Loucy (cell line): ENCODE measurements at regions not wholly inside any gene's neighbourhood (a gene's known extent, or its start where the extent isn't known, plus 50 kb on each side); places are given as distances from the start of the nearest gene placed in this dataset.

Experiments
- H2AFZ ChIP-seq: fragments of 200-600 bp; sonication (generic); 2 replicates; pipeline ENCODE4 v1.6.0; 2016; ENCODE audit warnings: antibody characterized with exemption, mild to moderate bottlenecking, low read length, moderate library complexity
- H3F3A ChIP-seq: fragments of 200-600 bp; 2 replicates; pipeline ENCODE4 v1.6.0; 2016; ENCODE audit warnings: antibody characterized with exemption, low read depth, mild to moderate bottlenecking
- H3K27me3 ChIP-seq: fragments of 200-600 bp; sonication (generic); 2 replicates; pipeline ENCODE4 v1.6.1; 2014; ENCODE audit warnings: low read length, mild to moderate bottlenecking; ENCODE audit not compliant: insufficient read depth, poor library complexity, severe bottlenecking
- H3K36me3 ChIP-seq: fragments of 200-600 bp; sonication (generic); 2 replicates; pipeline ENCODE4 v1.6.1; 2016; ENCODE audit warnings: low read length; ENCODE audit not compliant: insufficient read depth
- H3K4me1 ChIP-seq: fragments of 200-600 bp; sonication (generic); 2 replicates; pipeline ENCODE4 v1.5.1; 2014; ENCODE audit warnings: low read length, mild to moderate bottlenecking; ENCODE audit not compliant: insufficient read depth, poor library complexity, severe bottlenecking
- H3K4me2 ChIP-seq: fragments of 200-600 bp; sonication (generic); 2 replicates; pipeline ENCODE4 v1.6.0; 2014; ENCODE audit warnings: antibody characterized with exemption, low read length, low read depth, mild to moderate bottlenecking; ENCODE audit not compliant: poor library complexity, severe bottlenecking
- H3K4me3 ChIP-seq: fragments of 200-600 bp; sonication (generic); 2 replicates; pipeline ENCODE4 v1.5.1; 2014; ENCODE audit warnings: low read length, mild to moderate bottlenecking, mixed read lengths; ENCODE audit not compliant: poor library complexity, severe bottlenecking
- H3K79me2 ChIP-seq: fragments of 200-600 bp; sonication (generic); 2 replicates; pipeline ENCODE4 v1.6.1; 2014; ENCODE audit warnings: low read length; ENCODE audit not compliant: insufficient read depth
- H3K9ac ChIP-seq: fragments of 200-600 bp; sonication (generic); 2 replicates; pipeline ENCODE4 v1.6.0; 2014; ENCODE audit warnings: mild to moderate bottlenecking, low read depth, low read length, moderate library complexity; ENCODE audit not compliant: poor library complexity, severe bottlenecking
- H3K9me2 ChIP-seq: fragments of 200-600 bp; sonication (generic); replicated peaks from 2 replicates; pipeline ENCODE4 v1.6.1; 2016; ENCODE audit warnings: low read depth, low read length, mixed read lengths
- H3K9me3 ChIP-seq: fragments of 200-600 bp; sonication (generic); 2 replicates; pipeline ENCODE4 v1.6.1; 2014; ENCODE audit warnings: mild to moderate bottlenecking, antibody characterized with exemption, low read length, low read depth; ENCODE audit not compliant: insufficient read depth
- H4K20me1 ChIP-seq: fragments of 200-600 bp; sonication (generic); 2 replicates; pipeline ENCODE4 v1.6.0; 2014; ENCODE audit warnings: antibody characterized with exemption, low read length, mild to moderate bottlenecking; ENCODE audit not compliant: insufficient read depth, poor library complexity, severe bottlenecking
- EZH2phosphoT487 ChIP-seq: fragments of 200-600 bp; IDR thresholded peaks from 2 replicates; pipeline ENCODE4 v1.6.1; 2018; ENCODE audit warnings: antibody characterized with exemption, mild to moderate bottlenecking, moderate library complexity, borderline replicate concordance
- TF ChIP-seq, protein P1 (sequence below): fragments of 200-600 bp; sonication (generic); conservative IDR thresholded peaks from 2 replicates; pipeline ENCODE4 v1.5.1; 2014; ENCODE audit warnings: mild to moderate bottlenecking, antibody characterized with exemption, low read length

- Histone ChIP-seq H3K4me2 (no peak overlapping the region), H3K9ac (no peak overlapping the region), H3K4me1 (no peaks in the 10 kb centered on the region), H3K4me3 (no peak overlapping the region), H3K9me2 (no peaks in the 10 kb centered on the region), H3K79me2 (no peaks in the 10 kb centered on the region), H3K27me3 (no peaks in the 10 kb centered on the region), H3K9me3 (no peaks in the 10 kb centered on the region), H3K36me3 (no peaks in the 10 kb centered on the region), H2AFZ (no peak overlapping the region), H4K20me1 (no peaks in the 10 kb centered on the region), H3F3A (no peaks in the 10 kb centered on the region)
- TF ChIP-seq, protein P1, sequence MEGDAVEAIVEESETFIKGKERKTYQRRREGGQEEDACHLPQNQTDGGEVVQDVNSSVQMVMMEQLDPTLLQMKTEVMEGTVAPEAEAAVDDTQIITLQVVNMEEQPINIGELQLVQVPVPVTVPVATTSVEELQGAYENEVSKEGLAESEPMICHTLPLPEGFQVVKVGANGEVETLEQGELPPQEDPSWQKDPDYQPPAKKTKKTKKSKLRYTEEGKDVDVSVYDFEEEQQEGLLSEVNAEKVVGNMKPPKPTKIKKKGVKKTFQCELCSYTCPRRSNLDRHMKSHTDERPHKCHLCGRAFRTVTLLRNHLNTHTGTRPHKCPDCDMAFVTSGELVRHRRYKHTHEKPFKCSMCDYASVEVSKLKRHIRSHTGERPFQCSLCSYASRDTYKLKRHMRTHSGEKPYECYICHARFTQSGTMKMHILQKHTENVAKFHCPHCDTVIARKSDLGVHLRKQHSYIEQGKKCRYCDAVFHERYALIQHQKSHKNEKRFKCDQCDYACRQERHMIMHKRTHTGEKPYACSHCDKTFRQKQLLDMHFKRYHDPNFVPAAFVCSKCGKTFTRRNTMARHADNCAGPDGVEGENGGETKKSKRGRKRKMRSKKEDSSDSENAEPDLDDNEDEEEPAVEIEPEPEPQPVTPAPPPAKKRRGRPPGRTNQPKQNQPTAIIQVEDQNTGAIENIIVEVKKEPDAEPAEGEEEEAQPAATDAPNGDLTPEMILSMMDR, result no peak
- no peak for TF ChIP-seq EZH2phosphoT487
Observed at GRCh38 chr16:6095414-6095813, 997.8 kb upstream of the EEF2KMT start.

- H3K79me2 ChIP-seq, result no peaks in the 10 kb centered on the region
- no peak overlapping the region for H2AFZ ChIP-seq
- H3K36me3 ChIP-seq, result no peaks in the 10 kb centered on the region
- TF ChIP-seq, protein P1, result no peak
- no peak for TF ChIP-seq EZH2phosphoT487
- H3K9me3 ChIP-seq, result no peaks in the 10 kb centered on the region
- H3K9me2 ChIP-seq, result no peaks in the 10 kb centered on the region
- no peak overlapping the region for H3K9ac ChIP-seq
- no peak overlapping the region for H3K4me2 ChIP-seq
- no peaks in the 10 kb centered on the region for H3K4me1 ChIP-seq
- no peaks in the 10 kb centered on the region for H4K20me1 ChIP-seq
- no peaks in the 10 kb centered on the region for H3F3A ChIP-seq
- H3K4me3 ChIP-seq, result no peak overlapping the region
- no peaks in the 10 kb centered on the region for H3K27me3 ChIP-seq
Observed at GRCh38 chr16:6091021-6091420, 993.4 kb upstream of the EEF2KMT start.

- TF ChIP-seq, protein P1, result peak; percentile 54
- no peak for TF ChIP-seq EZH2phosphoT487
- H3K4me2 ChIP-seq, result no peak overlapping the region
- no peaks in the 10 kb centered on the region for H3K9me3 ChIP-seq
- no peak overlapping the region for H3K9ac ChIP-seq
- no peaks in the 10 kb centered on the region for H4K20me1 ChIP-seq
- no peaks in the 10 kb centered on the region for H3K27me3 ChIP-seq
- no peak overlapping the region for H3K4me3 ChIP-seq
- no peaks in the 10 kb centered on the region for H3F3A ChIP-seq
- no peak overlapping the region for H2AFZ ChIP-seq
- H3K36me3 ChIP-seq, result no peaks in the 10 kb centered on the region
- no peaks in the 10 kb centered on the region for H3K79me2 ChIP-seq
- no peaks in the 10 kb centered on the region for H3K4me1 ChIP-seq
- no peaks in the 10 kb centered on the region for H3K9me2 ChIP-seq
Observed at GRCh38 chr16:6081320-6081976, 983.9 kb upstream of the EEF2KMT start.
